NCI-H187 (cell line): ENCODE measurements at regions not wholly inside any gene's neighbourhood (a gene's known extent, or its start where the extent isn't known, plus 50 kb on each side); places are given as distances from the start of the nearest gene placed in this dataset.

ENCODE experiments used
- DNase-seq, 2 experiments: peaks; one replicate each; lab custom pipeline; 2025; lab: John Stamatoyannopoulos, UW

GRCh38 chr15:37788767-37789396 lies 145.6 kb upstream of the TMCO5A start:
- DNase-seq = no peak

- DNase-seq = no peak
Measured at GRCh38 chr15:37789397-37789786, 145.0 kb upstream of the TMCO5A start.

- no peak for DNase-seq
Measured at GRCh38 chr15:37789881-37790280, 144.6 kb upstream of the TMCO5A start.

GRCh38 chr15:37791693-37792092 lies 142.7 kb upstream of the TMCO5A start:
- DNase-seq = no peak

- no peak for DNase-seq
Measured at GRCh38 chr15:37792351-37792750, 142.1 kb upstream of the TMCO5A start.

- DNase-seq = no peak
Measured at GRCh38 chr15:37793851-37794250, 140.6 kb upstream of the TMCO5A start.

GRCh38 chr15:37794947-37795346 lies 139.5 kb upstream of the TMCO5A start:
- DNase-seq = no peak

GRCh38 chr15:37801529-37801928 lies 132.9 kb upstream of the TMCO5A start:
- no peak for DNase-seq

GRCh38 chr15:37806808-37807207 lies 127.6 kb upstream of the TMCO5A start:
- DNase-seq = no peak

- no peak for DNase-seq
Measured at GRCh38 chr15:37810381-37810780, 124.1 kb upstream of the TMCO5A start.

- DNase-seq = no peak
Measured at GRCh38 chr15:37813306-37813705, 121.1 kb upstream of the TMCO5A start.

- DNase-seq = no peak
Measured at GRCh38 chr15:37814847-37815515, 119.5 kb upstream of the TMCO5A start.

GRCh38 chr15:37818152-37818677 lies 116.2 kb upstream of the TMCO5A start:
- no peak for DNase-seq

- no peak for DNase-seq
Measured at GRCh38 chr15:37819191-37819590, 115.2 kb upstream of the TMCO5A start.

- no peak for DNase-seq
Measured at GRCh38 chr15:37820380-37821128, 113.9 kb upstream of the TMCO5A start.

GRCh38 chr15:37823601-37824275 lies 110.7 kb upstream of the TMCO5A start:
- no peak for DNase-seq

GRCh38 chr15:37824717-37825382 lies 109.6 kb upstream of the TMCO5A start:
- DNase-seq = no peak

GRCh38 chr15:37837276-37837675 lies 97.2 kb upstream of the TMCO5A start:
- no peak for DNase-seq

GRCh38 chr15:37847776-37848175 lies 86.7 kb upstream of the TMCO5A start:
- DNase-seq = no peak

- DNase-seq = no peak
Measured at GRCh38 chr15:37856109-37856508, 78.3 kb upstream of the TMCO5A start.

GRCh38 chr15:37860896-37861295 lies 73.5 kb upstream of the TMCO5A start:
- DNase-seq = no peak

GRCh38 chr15:37865687-37866086 lies 68.8 kb upstream of the TMCO5A start:
- no peak for DNase-seq
